HG02970 (cell line): ENCODE measurements at regions not wholly inside any gene's neighbourhood (a gene's known extent, or its start where the extent isn't known, plus 50 kb on each side); places are given as distances from the start of the nearest gene placed in this dataset.

Source experiments
- ATAC-seq: cut with Tn5 transposase; IDR thresholded peaks from one replicate; pipeline ENCODE4 v1.9.1; 2021; ENCODE audit warnings: mild to moderate bottlenecking, moderate library complexity, moderate number of reproducible peaks; ENCODE audit not compliant: unreplicated experiment, low FRiP score

DNA sequence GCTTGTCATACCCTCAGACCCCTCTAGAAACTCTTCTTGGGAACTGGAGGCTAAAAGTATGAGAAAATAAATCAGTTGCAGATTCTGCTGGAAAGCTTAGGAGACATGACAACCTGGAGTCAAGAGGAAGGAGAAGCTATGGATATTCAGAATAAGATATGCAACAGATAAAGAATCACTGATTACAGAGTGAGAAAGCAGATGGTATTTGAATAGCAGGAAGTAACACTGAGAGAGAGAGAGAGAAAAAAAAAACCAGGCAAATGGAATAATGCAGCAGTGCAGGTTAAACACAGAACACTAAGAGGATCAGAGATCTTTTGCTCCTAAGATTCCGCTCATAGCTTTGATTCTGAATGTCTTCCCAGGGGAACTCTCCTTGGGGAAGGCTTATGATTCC lies 1284.1 kb upstream of the NXPH2 start:
- no peak for ATAC-seq

GRCh38 chr2:140063356-140063755 lies 1283.2 kb upstream of the NXPH2 start:
- ATAC-seq = no peak

GRCh38 chr2:140061240-140061639 lies 1281.0 kb upstream of the NXPH2 start:
- no peak for ATAC-seq

- ATAC-seq = no peak
These were observed 1277.7 kb upstream of the NXPH2 start for GRCh38 chr2:140057928-140058327.

DNA sequence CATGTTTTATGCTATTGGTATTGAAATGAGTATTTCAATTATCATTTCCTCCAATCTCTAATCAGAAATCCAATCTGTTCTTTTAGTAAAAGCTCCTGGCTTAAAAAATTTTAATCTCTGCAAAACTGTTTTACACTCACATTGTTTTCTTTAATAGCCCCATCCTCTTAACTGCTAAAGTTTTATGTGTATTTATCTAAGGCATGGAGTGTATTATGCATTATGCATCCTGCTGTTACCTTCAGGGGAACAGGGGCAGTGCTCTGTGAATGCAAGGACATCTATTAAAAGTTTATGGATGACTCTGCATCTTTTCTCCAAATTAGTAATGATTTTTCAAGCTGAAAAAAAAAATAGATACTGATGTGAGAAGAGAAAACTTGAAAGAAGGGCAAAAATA lies 1261.6 kb upstream of the NXPH2 start:
- ATAC-seq = no peak

GRCh38 chr2:140041239-140041638 lies 1261.0 kb upstream of the NXPH2 start:
- no peak for ATAC-seq

- ATAC-seq = no peak
These were observed 1253.4 kb upstream of the NXPH2 start for GRCh38 chr2:140033638-140034037.

GRCh38 chr2:140027966-140028365 lies 1247.8 kb upstream of the NXPH2 start:
- ATAC-seq = no peak

DNA sequence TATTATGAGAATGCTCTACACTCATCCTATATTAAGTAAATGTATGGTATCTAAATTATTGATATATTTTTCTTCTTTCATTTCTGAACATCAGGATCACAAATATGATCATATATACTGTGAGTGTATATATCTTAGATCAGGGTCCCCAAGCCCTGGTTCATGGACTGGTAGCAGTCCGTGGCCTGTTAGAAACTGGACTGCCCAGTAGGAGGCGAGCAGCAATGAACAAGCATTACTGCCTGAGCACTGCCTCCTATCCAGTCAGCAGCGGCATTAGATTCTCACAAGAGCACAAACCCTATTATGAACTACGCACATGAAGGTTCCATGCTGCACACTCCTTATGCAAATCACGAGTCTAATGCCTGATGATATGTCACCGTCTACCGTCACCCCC lies 1247.1 kb upstream of the NXPH2 start:
- ATAC-seq = no peak

- ATAC-seq = no peak
These were observed 1243.1 kb upstream of the NXPH2 start for GRCh38 chr2:140023291-140023690.

DNA sequence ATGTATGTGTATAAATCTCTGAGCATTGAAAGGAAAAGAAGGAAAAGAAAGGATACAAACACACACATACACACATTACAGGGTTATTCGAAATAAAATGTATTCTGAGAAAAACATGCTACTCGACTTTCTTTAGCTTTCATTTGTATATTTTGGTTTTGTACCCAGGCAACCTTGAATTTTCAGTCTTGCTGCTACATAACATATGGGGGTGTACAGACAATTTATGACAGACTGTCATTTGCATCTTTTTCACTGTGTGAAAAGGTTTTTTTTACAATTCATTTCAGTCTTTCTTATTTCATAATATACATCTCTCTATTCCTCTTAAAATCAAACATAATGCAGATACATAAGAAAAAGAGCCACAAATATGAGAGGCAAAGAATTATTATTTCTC lies 1238.4 kb upstream of the NXPH2 start:
- no peak for ATAC-seq

DNA sequence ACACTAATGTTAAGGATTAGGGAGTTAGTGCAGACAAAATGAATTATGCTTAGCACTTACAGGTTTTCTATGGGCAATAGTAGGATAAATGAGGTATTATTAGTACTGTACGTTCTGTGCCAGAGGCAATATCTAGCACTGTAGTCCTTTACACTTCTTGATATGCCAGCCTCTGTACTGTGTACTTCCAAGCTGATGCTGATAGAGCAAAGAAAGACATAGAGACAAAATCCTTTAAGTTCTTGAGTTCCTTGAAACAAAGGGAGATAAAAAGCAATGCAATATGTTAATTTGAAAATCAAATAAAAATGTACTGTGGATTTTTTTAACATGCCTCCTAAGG lies 1234.0 kb upstream of the NXPH2 start:
- no peak for ATAC-seq

DNA sequence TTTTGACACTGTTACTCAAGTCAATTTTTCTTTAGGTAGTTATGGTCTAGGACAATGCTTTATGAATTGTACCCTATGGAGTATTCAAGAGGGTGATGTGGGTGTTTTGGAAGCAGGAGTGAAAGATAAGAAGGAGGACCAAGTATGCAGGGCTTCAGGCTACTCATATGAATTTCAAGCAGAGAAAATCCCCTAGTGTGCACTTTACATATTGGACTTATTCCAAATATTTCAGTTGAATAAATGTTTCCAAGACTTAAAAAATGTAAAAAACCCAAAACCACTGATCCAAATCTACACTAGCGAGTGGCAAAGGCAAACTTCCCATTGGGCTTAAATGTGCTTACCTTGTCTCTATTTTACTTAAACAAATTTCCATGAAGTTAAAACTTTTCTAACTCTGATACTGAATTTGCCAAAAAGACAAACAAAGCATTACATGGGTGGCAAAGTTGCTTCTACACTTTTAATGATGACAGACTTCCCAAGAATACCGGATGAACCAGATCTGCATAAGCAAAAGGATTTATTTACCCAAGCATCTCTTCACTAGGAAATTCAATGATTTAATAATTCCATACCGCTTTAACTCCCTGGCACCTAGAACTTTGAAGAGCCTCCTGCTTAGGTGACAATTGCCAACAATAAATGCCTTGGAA lies 1233.5 kb upstream of the NXPH2 start:
- no peak for ATAC-seq

DNA sequence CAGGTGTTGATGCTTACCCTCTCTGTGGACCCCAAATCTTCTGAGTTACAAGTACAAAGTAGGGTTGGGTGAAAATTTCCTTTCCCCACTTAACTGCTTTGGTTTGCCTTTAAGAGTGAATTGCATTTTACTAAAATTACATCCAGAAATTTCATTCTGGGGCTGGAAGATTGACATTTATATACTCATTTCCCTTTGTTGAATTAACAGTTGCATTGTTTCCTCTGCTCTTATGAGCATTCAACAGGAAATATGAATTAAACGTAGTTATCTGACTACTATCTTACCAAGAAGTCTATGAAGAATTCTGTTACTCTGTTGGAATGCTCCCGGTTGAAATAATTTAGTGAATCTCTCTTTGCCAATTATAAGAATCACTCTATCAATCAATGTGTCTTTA lies 1231.1 kb upstream of the NXPH2 start:
- no peak for ATAC-seq

GRCh38 chr2:140002110-140002509 lies 1221.9 kb upstream of the NXPH2 start:
- ATAC-seq = no peak

- no peak for ATAC-seq
These were observed 1212.6 kb upstream of the NXPH2 start for GRCh38 chr2:139992711-139993345.

GRCh38 chr2:139992078-139992477 lies 1211.9 kb upstream of the NXPH2 start:
- no peak for ATAC-seq

DNA sequence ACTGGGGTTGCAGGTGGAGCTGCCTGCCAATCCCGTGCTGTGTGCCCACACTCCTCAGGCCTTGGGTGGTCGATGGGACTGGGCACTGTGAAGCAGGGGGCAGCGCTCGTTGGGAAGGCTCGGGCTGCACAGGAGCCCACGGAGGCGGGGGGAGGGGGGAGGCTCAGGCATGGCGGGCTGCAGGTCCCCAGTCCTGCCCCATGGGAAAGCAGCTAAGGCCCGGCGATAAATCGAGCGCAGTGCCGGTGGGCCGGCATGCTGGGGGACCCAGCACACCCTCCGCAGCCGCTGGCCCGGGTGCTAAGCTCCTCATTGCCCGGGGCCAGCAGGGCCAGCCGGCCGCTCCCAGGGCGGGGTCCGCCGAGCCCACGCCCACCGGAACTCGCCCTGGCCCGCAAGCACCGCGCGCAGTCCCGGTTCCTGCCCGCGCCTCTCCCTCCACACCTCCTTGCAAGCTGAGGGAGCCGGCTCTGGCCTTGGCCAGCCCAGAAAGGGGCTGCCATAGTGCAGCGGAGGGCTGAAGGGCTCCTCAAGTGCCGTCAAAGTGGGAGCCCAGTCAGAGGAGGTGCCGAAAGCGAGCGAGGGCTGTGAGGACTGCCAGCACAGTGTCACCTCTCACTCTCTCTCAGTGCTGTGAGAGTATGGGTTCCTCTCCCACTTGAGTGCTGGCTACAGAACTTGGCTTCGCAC lies 1210.6 kb upstream of the NXPH2 start:
- no peak for ATAC-seq

- ATAC-seq = no peak
These were observed 1189.1 kb upstream of the NXPH2 start for GRCh38 chr2:139969323-139969722.

DNA sequence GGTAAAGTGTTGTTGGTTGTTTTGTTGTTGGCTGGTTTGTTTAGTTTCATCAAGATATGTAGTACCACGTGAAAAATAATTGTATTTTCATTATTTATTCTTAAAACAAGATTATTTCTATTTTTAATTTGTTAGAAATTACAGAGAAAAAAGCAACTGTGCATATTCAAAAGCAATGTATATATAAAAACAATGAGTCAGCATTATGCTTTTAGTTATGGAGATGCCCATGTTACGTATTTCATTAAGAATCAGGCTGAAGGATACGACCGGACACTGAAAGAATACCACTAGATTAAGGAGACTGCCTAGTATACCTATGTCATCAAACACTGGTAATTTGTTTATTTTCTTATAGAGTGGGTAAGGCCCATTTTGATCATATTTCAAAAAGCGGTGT lies 1188.4 kb upstream of the NXPH2 start:
- ATAC-seq = no peak

GRCh38 chr2:139967665-139968064 lies 1187.5 kb upstream of the NXPH2 start:
- ATAC-seq = no peak
